Smooth muscle cell (in vitro differentiated cells): ENCODE measurements at regions not wholly inside any gene's neighbourhood (a gene's known extent, or its start where the extent isn't known, plus 50 kb on each side); places are given as distances from the start of the nearest gene placed in this dataset.

Experiments
- DNase-seq: peaks from one replicate; lab custom pipeline; 2025; ENCODE audit not compliant: unreplicated experiment; lab: John Stamatoyannopoulos, UW
- H2AFZ ChIP-seq: fragments of 200-600 bp; sonication (generic); 2 replicates; pipeline ENCODE4 v1.6.0; 2016; ENCODE audit warnings: antibody characterized with exemption, low read depth, mild to moderate bottlenecking
- H3F3A ChIP-seq: fragments of 200-600 bp; sonication (generic); 2 replicates; pipeline ENCODE4 v1.6.0; 2017; ENCODE audit warnings: antibody characterized with exemption, low read depth
- H3K27ac ChIP-seq: fragments of 200-600 bp; sonication (generic); 2 replicates; pipeline ENCODE4 v1.5.1; 2016; ENCODE audit warnings: low read depth, mild to moderate bottlenecking
- H3K27me3 ChIP-seq: fragments of 200-600 bp; sonication (generic); 2 replicates; pipeline ENCODE4 v1.6.1; 2016; ENCODE audit warnings: low read depth, mild to moderate bottlenecking
- H3K36me3 ChIP-seq: fragments of 200-600 bp; sonication (generic); 2 replicates; pipeline ENCODE4 v1.5.1; 2016; ENCODE audit warnings: low read depth
- H3K4me1 ChIP-seq: fragments of 200-600 bp; sonication (generic); 2 replicates; pipeline ENCODE4 v1.5.1; 2016; ENCODE audit warnings: low read depth
- H3K4me2 ChIP-seq: fragments of 200-600 bp; sonication (generic); 2 replicates; pipeline ENCODE4 v1.6.0; 2016; ENCODE audit warnings: mild to moderate bottlenecking
- H3K4me3 ChIP-seq: fragments of 200-600 bp; sonication (generic); 2 replicates; pipeline ENCODE4 v1.5.1; 2016; ENCODE audit warnings: mild to moderate bottlenecking
- H3K79me2 ChIP-seq: fragments of 200-600 bp; sonication (generic); 2 replicates; pipeline ENCODE4 v1.6.0; 2016; ENCODE audit warnings: low read depth, mild to moderate bottlenecking
- H3K9ac ChIP-seq: fragments of 200-600 bp; sonication (generic); 2 replicates; pipeline ENCODE4 v1.6.0; 2016; ENCODE audit warnings: low read depth
- H3K9me3 ChIP-seq: fragments of 200-600 bp; sonication (generic); replicated peaks from 2 replicates; pipeline ENCODE4 v1.5.1; 2016; ENCODE audit warnings: low read depth
- H4K20me1 ChIP-seq: fragments of 200-600 bp; sonication (generic); 2 replicates; pipeline ENCODE4 v1.6.0; 2016; ENCODE audit warnings: low read depth
- CTCF ChIP-seq: fragments of 200-600 bp; sonication (generic); IDR thresholded peaks from 2 replicates; pipeline ENCODE4 v1.5.1; 2017; ENCODE audit warnings: borderline replicate concordance, mild to moderate bottlenecking, antibody characterized with exemption; ENCODE audit not compliant: insufficient read depth, poor library complexity, severe bottlenecking
- WGBS: methylation state at CpG from one replicate; pipeline ENCODE4 v1.1.7; 2016; ENCODE audit warnings: low lambda C conversion rate; 5-methylcytosine and 5-hydroxymethylcytosine counted together

DNA sequence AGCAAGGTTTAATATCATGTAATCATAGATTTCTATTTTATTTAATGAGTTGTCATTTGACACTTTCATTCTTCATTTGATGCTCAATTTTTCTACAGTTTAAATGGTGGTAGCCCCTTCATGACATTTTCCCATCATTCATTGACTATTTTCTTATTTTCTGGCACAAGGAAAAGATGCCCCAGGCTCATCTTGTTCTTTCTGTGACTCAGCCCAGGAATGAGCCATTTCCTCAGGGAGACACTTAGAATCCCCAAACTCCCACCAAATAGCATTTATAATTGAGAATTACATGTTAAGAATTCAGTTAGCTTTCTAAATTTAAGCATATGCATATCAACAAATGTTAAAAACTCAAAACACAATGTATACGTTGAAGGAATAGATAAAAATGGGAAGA is 222.3 kb downstream of the KIF20B start:
- no peaks in the 10 kb centered on the region for H3K4me1 ChIP-seq
- H3K27me3 ChIP-seq, result no peaks in the 10 kb centered on the region
- no peak overlapping the region for H3K27ac ChIP-seq
- H3K9ac ChIP-seq, result no peak overlapping the region
- no peak overlapping the region for H2AFZ ChIP-seq
- no peak for TF ChIP-seq CTCF
- H3K79me2 ChIP-seq, result no peaks in the 10 kb centered on the region
- no peaks in the 10 kb centered on the region for H4K20me1 ChIP-seq
- H3K4me2 ChIP-seq, result no peak overlapping the region
- no peaks in the 10 kb centered on the region for H3K9me3 ChIP-seq
- WGBS, result 94% methylated on average over 1 of the region's 1 CpG
- no peaks in the 10 kb centered on the region for H3F3A ChIP-seq
- H3K36me3 ChIP-seq, result no peaks in the 10 kb centered on the region
- H3K4me3 ChIP-seq, result no peak overlapping the region
- DNase-seq, result no peak

DNA sequence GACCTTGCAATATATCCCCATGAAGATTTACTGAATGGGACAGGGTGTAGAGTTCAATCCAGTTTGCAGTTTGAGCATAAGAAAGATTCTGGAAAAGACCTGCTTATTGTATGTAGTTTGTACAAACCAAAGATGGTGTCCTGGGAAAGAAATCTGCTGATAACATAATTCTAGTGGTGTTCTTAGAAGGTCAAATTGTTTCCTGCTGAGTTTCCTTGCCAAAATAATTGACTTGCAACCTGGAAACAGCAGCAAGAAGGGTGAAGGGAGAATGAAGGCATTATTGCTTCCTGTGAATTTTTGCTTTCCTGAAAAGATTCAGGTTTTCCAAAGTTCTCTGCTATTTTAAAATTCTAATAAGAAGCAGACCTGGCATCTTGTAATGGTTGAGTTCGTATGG is 222.9 kb downstream of the KIF20B start:
- TF ChIP-seq CTCF, result no peak
- no peaks in the 10 kb centered on the region for H3K4me1 ChIP-seq
- H3K9ac ChIP-seq, result no peak overlapping the region
- H3K9me3 ChIP-seq, result no peaks in the 10 kb centered on the region
- no peaks in the 10 kb centered on the region for H3K27me3 ChIP-seq
- no peaks in the 10 kb centered on the region for H3K36me3 ChIP-seq
- DNase-seq, result no peak
- no peak overlapping the region for H2AFZ ChIP-seq
- WGBS, result 94% methylated on average over 1 of the region's 1 CpG
- H3K27ac ChIP-seq, result no peak overlapping the region
- no peak overlapping the region for H3K4me3 ChIP-seq
- H3F3A ChIP-seq, result no peaks in the 10 kb centered on the region
- no peaks in the 10 kb centered on the region for H4K20me1 ChIP-seq
- no peaks in the 10 kb centered on the region for H3K79me2 ChIP-seq
- H3K4me2 ChIP-seq, result no peak overlapping the region

DNA sequence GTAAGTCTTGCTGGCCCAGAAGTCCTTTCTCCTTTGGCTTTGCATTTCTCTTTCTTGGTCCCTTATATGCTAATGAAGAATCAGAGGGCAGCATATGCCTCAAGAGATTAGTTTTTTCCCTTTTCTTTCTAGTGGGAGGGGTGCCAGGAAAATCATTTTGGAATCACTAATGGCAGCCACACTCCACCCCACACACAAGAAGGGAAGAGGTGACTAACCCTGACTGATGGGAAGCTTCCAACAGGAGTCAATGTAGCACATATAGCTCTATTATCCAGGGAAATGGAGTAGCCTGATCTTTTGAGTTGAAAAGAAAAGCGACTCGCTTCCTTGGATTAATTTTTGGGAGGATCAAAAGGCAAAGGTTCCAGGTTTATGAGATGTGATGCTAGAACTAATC is 225.3 kb downstream of the KIF20B start:
- no peaks in the 10 kb centered on the region for H3K9me3 ChIP-seq
- no peaks in the 10 kb centered on the region for H3K36me3 ChIP-seq
- H4K20me1 ChIP-seq, result no peaks in the 10 kb centered on the region
- no peak for TF ChIP-seq CTCF
- H3K27ac ChIP-seq, result no peak overlapping the region
- no peak overlapping the region for H2AFZ ChIP-seq
- WGBS, result 96% methylated on average over 2 of the region's 2 CpGs
- H3K9ac ChIP-seq, result no peak overlapping the region
- no peak overlapping the region for H3K4me2 ChIP-seq
- no peaks in the 10 kb centered on the region for H3K27me3 ChIP-seq
- H3K4me3 ChIP-seq, result no peak overlapping the region
- no peaks in the 10 kb centered on the region for H3K4me1 ChIP-seq
- no peaks in the 10 kb centered on the region for H3K79me2 ChIP-seq
- DNase-seq, result no peak
- no peaks in the 10 kb centered on the region for H3F3A ChIP-seq

- H3K4me2 ChIP-seq, result no peak overlapping the region
- no peaks in the 10 kb centered on the region for H3K4me1 ChIP-seq
Observed at GRCh38 chr10:89929282-89930026, 228.1 kb downstream of the KIF20B start.

More at GRCh38 chr10:89929282-89930026, 228.1 kb downstream of the KIF20B start:
- H3K79me2 ChIP-seq, result no peaks in the 10 kb centered on the region
- H2AFZ ChIP-seq, result no peak overlapping the region
- no peak overlapping the region for H3K27ac ChIP-seq
- H3K27me3 ChIP-seq, result no peaks in the 10 kb centered on the region
- no peak overlapping the region for H3K9ac ChIP-seq
- H3F3A ChIP-seq, result no peaks in the 10 kb centered on the region
- H3K9me3 ChIP-seq, result no peaks in the 10 kb centered on the region
- 86% methylated on average over 8 of the region's 8 CpGs for WGBS
- H3K4me3 ChIP-seq, result no peak overlapping the region
- no peak for TF ChIP-seq CTCF
- no peak for DNase-seq
- no peaks in the 10 kb centered on the region for H4K20me1 ChIP-seq
- H3K36me3 ChIP-seq, result no peaks in the 10 kb centered on the region
